ENCODE measurements at regions not wholly inside any gene's neighbourhood (a gene's known extent, or its start where the extent isn't known, plus 50 kb on each side); places are given as distances from the start of the nearest gene placed in this dataset.

DNA sequence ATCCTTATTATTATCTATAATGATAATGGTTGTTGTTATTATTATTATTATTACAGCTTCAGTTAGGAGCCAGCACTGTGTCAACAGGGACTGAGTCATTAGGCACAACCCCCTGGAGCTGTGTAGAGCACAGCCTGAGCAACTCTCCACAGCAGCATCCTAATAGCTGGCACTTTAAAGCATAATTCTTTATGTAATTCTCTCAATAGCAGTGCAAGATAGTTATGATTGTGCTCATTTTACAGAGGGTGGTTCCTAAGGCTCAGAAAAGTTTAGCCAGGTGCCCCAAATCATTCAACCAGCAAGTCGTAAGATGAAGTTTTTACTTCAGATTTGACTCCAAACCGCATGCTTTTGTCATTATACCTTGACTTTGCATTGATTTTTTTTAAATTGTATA, 390.3 kb downstream of the ANXA1 start:
- Histone ChIP-seq H3K9me3 (no peaks in the 10 kb centered on the region), H3K27me3 (no peaks in the 10 kb centered on the region), H3K36me3 (no peaks in the 10 kb centered on the region), H3K4me3 (no peak overlapping the region), H3K27ac (no peak overlapping the region), H3K4me1 (no peaks in the 10 kb centered on the region)
- intact Hi-C loops (cut with DNase I; ENCODE audit: low total_unique reads) (no loop called here), in situ Hi-C loops (cut with MboI; ENCODE audit: low sequenced_read_pairs in 4 of 4) (no loop called here)
- DNase-seq (no peak), ATAC-seq (no peak)
- no peak for TF ChIP-seq POLR2A (IDR thresholded peaks at IDR 0.05)
- TF ChIP-seq, protein P1, sequence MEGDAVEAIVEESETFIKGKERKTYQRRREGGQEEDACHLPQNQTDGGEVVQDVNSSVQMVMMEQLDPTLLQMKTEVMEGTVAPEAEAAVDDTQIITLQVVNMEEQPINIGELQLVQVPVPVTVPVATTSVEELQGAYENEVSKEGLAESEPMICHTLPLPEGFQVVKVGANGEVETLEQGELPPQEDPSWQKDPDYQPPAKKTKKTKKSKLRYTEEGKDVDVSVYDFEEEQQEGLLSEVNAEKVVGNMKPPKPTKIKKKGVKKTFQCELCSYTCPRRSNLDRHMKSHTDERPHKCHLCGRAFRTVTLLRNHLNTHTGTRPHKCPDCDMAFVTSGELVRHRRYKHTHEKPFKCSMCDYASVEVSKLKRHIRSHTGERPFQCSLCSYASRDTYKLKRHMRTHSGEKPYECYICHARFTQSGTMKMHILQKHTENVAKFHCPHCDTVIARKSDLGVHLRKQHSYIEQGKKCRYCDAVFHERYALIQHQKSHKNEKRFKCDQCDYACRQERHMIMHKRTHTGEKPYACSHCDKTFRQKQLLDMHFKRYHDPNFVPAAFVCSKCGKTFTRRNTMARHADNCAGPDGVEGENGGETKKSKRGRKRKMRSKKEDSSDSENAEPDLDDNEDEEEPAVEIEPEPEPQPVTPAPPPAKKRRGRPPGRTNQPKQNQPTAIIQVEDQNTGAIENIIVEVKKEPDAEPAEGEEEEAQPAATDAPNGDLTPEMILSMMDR (IDR thresholded peaks at IDR 0.05 in 4 of 5, conservative IDR thresholded peaks at IDR 0.05 in 1 of 5): no peak

DNA sequence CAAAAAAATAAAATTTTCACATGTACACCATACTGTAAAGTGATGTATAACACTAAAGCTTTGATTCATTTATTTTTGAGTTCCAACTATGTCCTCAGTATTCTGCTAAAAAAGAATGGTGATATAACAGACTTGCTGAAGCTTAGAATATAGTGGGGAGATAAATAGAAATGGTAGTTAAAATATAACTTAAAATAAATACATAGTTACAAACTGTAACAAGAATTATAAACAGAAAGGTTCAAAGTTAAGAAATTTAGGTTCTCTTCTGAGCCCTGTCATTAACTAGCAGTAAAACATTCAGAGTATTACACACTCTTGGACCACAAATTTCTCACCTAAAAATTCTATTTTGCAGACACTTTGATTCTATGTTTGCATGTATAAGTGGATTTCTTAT, 392.1 kb downstream of the ANXA1 start:
- TF ChIP-seq POLR2A (IDR thresholded peaks at IDR 0.05): no peak
- TF ChIP-seq, protein P1 (IDR thresholded peaks at IDR 0.05 in 4 of 5, conservative IDR thresholded peaks at IDR 0.05 in 1 of 5): no peak
- Histone ChIP-seq H3K27me3 (no peaks in the 10 kb centered on the region), H3K4me3 (no peak overlapping the region), H3K9me3 (no peaks in the 10 kb centered on the region), H3K36me3 (no peaks in the 10 kb centered on the region), H3K27ac (no peak overlapping the region), H3K4me1 (no peaks in the 10 kb centered on the region)
- in situ Hi-C loops (cut with MboI; ENCODE audit: low sequenced_read_pairs in 4 of 4) (no loop called here), intact Hi-C loops (cut with DNase I; ENCODE audit: low total_unique reads) (no loop called here)
- no peak for DNase-seq
- no peak for ATAC-seq

DNA sequence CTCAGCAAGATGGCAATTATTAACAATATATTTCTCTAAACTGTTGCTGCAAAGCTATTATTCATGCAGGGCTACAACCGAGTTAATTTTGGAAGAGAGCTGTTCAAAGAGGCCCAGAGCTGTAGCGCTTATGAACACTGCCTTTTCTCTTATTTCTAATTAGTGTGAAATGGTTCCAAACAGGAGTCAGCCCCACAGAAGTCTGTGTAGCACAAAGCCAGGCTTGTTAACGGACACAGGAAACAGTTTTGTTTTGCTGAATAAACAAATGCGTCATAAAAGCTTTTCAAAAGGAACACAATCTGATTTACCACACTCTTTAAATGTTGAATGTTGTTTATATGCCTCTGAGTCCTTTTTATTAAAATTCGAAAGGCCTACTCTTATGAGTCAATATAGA, 396.5 kb downstream of the ANXA1 start:
- no peaks in the 10 kb centered on the region for H3K27me3 ChIP-seq
- ATAC-seq (no peak), DNase-seq (no peak)
- no peak overlapping the region for H3K4me3 ChIP-seq
- TF ChIP-seq, protein P1 (IDR thresholded peaks at IDR 0.05 in 4 of 5, conservative IDR thresholded peaks at IDR 0.05 in 1 of 5): no peak
- no peak for TF ChIP-seq POLR2A (IDR thresholded peaks at IDR 0.05)
- no peaks in the 10 kb centered on the region for H3K4me1 ChIP-seq
- no peaks in the 10 kb centered on the region for H3K9me3 ChIP-seq
- intact Hi-C loops (cut with DNase I; ENCODE audit: low total_unique reads): no loop called here
- in situ Hi-C loops (cut with MboI; ENCODE audit: low sequenced_read_pairs in 4 of 4): no loop called here
- H3K27ac ChIP-seq: no peak overlapping the region
- H3K36me3 ChIP-seq: no peaks in the 10 kb centered on the region

DNA sequence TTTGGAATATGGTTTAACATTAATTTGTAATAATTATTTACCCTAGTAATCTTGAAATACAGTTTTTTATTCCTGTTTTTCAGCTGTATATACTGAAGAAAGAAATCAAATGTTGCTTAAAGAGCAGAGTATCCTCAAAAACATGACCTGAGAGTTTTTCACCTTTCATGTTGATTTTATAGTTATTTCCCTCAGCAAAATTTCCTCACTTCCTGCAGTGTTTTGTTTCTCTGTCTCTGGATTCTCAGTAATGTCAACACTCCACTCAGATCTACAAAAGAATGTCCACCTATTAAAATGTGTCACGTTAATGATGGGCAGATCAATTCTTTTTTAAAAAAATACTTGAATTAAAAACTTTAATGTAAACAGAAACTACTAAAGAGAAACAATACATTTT, 398.3 kb downstream of the ANXA1 start:
- in situ Hi-C loops (cut with MboI; ENCODE audit: low sequenced_read_pairs in 4 of 4): no loop called here

DNA sequence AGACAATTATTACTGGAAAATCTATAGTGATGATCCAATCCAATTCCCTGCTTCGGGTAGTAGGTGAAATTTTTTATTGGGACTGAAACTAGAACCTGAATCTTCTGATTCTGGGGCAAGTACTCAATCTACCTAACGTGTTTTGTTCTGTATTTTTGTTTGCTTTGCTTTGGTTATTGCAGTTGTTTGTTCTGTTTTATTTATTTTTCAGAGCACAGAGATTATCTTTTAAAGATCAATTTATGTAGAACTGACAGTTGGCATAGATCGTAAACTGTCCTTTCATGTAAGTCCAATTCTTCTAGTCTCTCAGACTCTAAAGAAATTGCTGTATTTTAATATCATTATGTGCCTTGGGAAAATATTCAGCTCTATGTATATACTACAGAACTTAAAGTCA, 401.6 kb downstream of the ANXA1 start:
- TF ChIP-seq, protein P1 (IDR thresholded peaks at IDR 0.05 in 4 of 5, conservative IDR thresholded peaks at IDR 0.05 in 1 of 5): no peak
- no peak for TF ChIP-seq POLR2A (IDR thresholded peaks at IDR 0.05)
- in situ Hi-C loops (cut with MboI; ENCODE audit: low sequenced_read_pairs in 4 of 4): no loop called here

More for the DNA sequence above, 398.3 kb downstream of the ANXA1 start:
- intact Hi-C loops (cut with DNase I; ENCODE audit: low total_unique reads): no loop called here
- TF ChIP-seq, protein P1 (IDR thresholded peaks at IDR 0.05 in 4 of 5, conservative IDR thresholded peaks at IDR 0.05 in 1 of 5): no peak
- no peak for TF ChIP-seq POLR2A (IDR thresholded peaks at IDR 0.05)
- no peaks in the 10 kb centered on the region for H3K9me3 ChIP-seq
- no peak overlapping the region for H3K27ac ChIP-seq
- DNase-seq (no peak), ATAC-seq (no peak)
- no peaks in the 10 kb centered on the region for H3K4me1 ChIP-seq
- no peak overlapping the region for H3K4me3 ChIP-seq
- no peaks in the 10 kb centered on the region for H3K36me3 ChIP-seq
- H3K27me3 ChIP-seq: no peaks in the 10 kb centered on the region

More for the DNA sequence above, 401.6 kb downstream of the ANXA1 start:
- H3K4me3 ChIP-seq: no peak overlapping the region
- DNase-seq (no peak), ATAC-seq (no peak)
- no peak overlapping the region for H3K27ac ChIP-seq
- no peaks in the 10 kb centered on the region for H3K4me1 ChIP-seq
- no peaks in the 10 kb centered on the region for H3K36me3 ChIP-seq
- H3K9me3 ChIP-seq: no peaks in the 10 kb centered on the region
- intact Hi-C loops (cut with DNase I; ENCODE audit: low total_unique reads): no loop called here
- H3K27me3 ChIP-seq: no peaks in the 10 kb centered on the region

Measured in gastrocnemius medialis (tissue), 4 donors.